Panc1 (cell line): ENCODE measurements at regions not wholly inside any gene's neighbourhood (a gene's known extent, or its start where the extent isn't known, plus 50 kb on each side); places are given as distances from the start of the nearest gene placed in this dataset.
"Not testable (repeated sequence)": the region's sequence is repeated elsewhere in the genome, so short reads cannot be mapped to it uniquely, and the experiment has no call there.

Source experiments
- ATAC-seq: fragments of 200-7000 bp; cut with Tn5 transposase; 2 replicates; pipeline ENCODE4 v1.9.1; 2020; ENCODE audit warnings: mild to moderate bottlenecking, moderate library complexity
- BruUV-seq: library from RNA; stranded (reverse); fragments of 400-500 nt; replicated peaks from 2 replicates; lab custom pipeline; 2021; lab: Mats Ljungman, UMichigan
- CTCF ChIA-PET: fragments of 300-600 bp; sonication (Branson Sonifier 250); formaldehyde crosslinking; loops from one replicate; lab custom pipeline; 2022; ENCODE audit warnings: antibody characterized with exemption; lab: Charles Lee
- POLR2A ChIA-PET: fragments of 300-600 bp; sonication (Branson Sonifier 250); formaldehyde crosslinking; loops from one replicate; lab custom pipeline; 2022; ENCODE audit warnings: antibody characterized with exemption; lab: Charles Lee
- DNase-seq: peaks from one replicate; pipeline ENCODE4 v3.0.0-alpha.2; 2010; ENCODE audit warnings: low read depth, low spot score
- H3K27ac ChIP-seq: 2 replicates; pipeline ENCODE4 v1.5.1; 2011; ENCODE audit warnings: mild to moderate bottlenecking, low read length, inconsistent platforms
- H3K27me3 ChIP-seq: fragments of 200-500 bp; sonication (Bioruptor generic); 2 replicates; pipeline ENCODE4 v1.6.0; 2014; ENCODE audit warnings: low read length, inconsistent platforms; ENCODE audit not compliant: control insufficient read depth, insufficient read depth
- H3K36me3 ChIP-seq: fragments of 200-500 bp; sonication (Bioruptor generic); 2 replicates; pipeline ENCODE4 v1.5.1; 2014; ENCODE audit warnings: inconsistent platforms, mild to moderate bottlenecking, low read length, moderate library complexity; ENCODE audit not compliant: control insufficient read depth, insufficient read depth
- H3K4me1 ChIP-seq: 2 replicates; pipeline ENCODE4 v1.5.1; 2011; ENCODE audit warnings: inconsistent platforms, mild to moderate bottlenecking, low read length, moderate library complexity; ENCODE audit not compliant: control insufficient read depth, insufficient read depth
- H3K4me3 ChIP-seq, 2 experiments: 2 replicates each; pipeline ENCODE4 v1.5.1; 2011 to 2012; ENCODE audit warnings: low read depth in 2 of 2, low read length in 2 of 2, mild to moderate bottlenecking in 2 of 2, inconsistent platforms in 1 of 2, moderate library complexity in 1 of 2
- H3K9me3 ChIP-seq: fragments of 200-500 bp; sonication (Bioruptor generic); 2 replicates; pipeline ENCODE4 v1.5.1; 2014; ENCODE audit warnings: low read depth, mild to moderate bottlenecking, inconsistent platforms, low read length, moderate library complexity; ENCODE audit not compliant: control insufficient read depth, insufficient read depth
- CTCF ChIP-seq: fragments of 450-650 bp; IDR thresholded peaks from 2 replicates; pipeline ENCODE4 v1.5.1; 2017; ENCODE audit warnings: mild to moderate bottlenecking
- POLR2AphosphoS5 ChIP-seq: IDR thresholded peaks from 2 replicates; pipeline ENCODE4 v1.6.1; 2012; ENCODE audit warnings: mild to moderate bottlenecking, low read depth, low read length, moderate library complexity
- REST ChIP-seq, 2 experiments: IDR thresholded peaks; 2 replicates each; pipeline ENCODE4 v1.6.1; 2011 to 2012; ENCODE audit warnings: low read depth in 2 of 2, control low read depth in 1 of 2, low read length in 1 of 2, mild to moderate bottlenecking in 1 of 2, moderate library complexity in 1 of 2; ENCODE audit not compliant: insufficient read depth in 1 of 2
- SIN3A ChIP-seq: IDR thresholded peaks from 2 replicates; pipeline ENCODE4 v1.6.1; 2012; ENCODE audit warnings: low read depth, mild to moderate bottlenecking, low read length, moderate library complexity, borderline replicate concordance; ENCODE audit not compliant: insufficient read depth
- TCF7L2 ChIP-seq: IDR thresholded peaks from 2 replicates; pipeline ENCODE4 v1.6.1; 2011; ENCODE audit warnings: mild to moderate bottlenecking, low read depth, low read length, inconsistent platforms
- in situ Hi-C: cut with HindIII; loops from 2 replicates; pipeline ENCODE4 v1.10.0; 2016; ENCODE audit warnings: low sequenced_read_pairs, low pct_unique_long_range_greater_than_20kb
- intact Hi-C: fragments of 100-400 bp; cut with micrococcal nuclease; formaldehyde crosslinking; loops from one replicate; pipeline ENCODE4 v1.10.0; 2022; ENCODE audit not compliant: unreplicated experiment

GRCh38 chr12:131197490-131197889 lies 243.8 kb downstream of the ADGRD1 start:
- intact Hi-C loops, result no loop called here
- Histone ChIP-seq H3K4me3 (no peak overlapping the region), H3K4me1 (no peaks in the 10 kb centered on the region), H3K27ac (no peak overlapping the region), H3K36me3 (no peaks in the 10 kb centered on the region), H3K27me3 (no peaks in the 10 kb centered on the region; the same call in none of the 2 replicates), H3K9me3 (no peaks in the 10 kb centered on the region)
- TF ChIP-seq CTCF (no peak), POLR2AphosphoS5 (no peak), TCF7L2 (no peak), REST (IDR thresholded peaks at IDR 0.05; ENCODE audit: insufficient read depth in 1 of 2, low read depth in 2 of 2, low read length in 1 of 2) (no peak), SIN3A (no peak)
- ChIA-PET POLR2A (no interaction called here), CTCF (no interaction called here)
- no peak for DNase-seq
- ATAC-seq, result no peak
- in situ Hi-C loops, result no loop called here
- no TSS peak for BruUV-seq

GRCh38 chr12:131199221-131199620 lies 245.5 kb downstream of the ADGRD1 start:
- ChIA-PET POLR2A (no interaction called here), CTCF (no interaction called here)
- intact Hi-C loops, result no loop called here
- Histone ChIP-seq H3K36me3 (no peaks in the 10 kb centered on the region), H3K4me1 (no peaks in the 10 kb centered on the region), H3K9me3 (no peaks in the 10 kb centered on the region), H3K27me3 (no peaks in the 10 kb centered on the region; the same call in 1 of the 2 replicates), H3K4me3 (no peak overlapping the region), H3K27ac (no peak overlapping the region)
- BruUV-seq, result no TSS peak
- no peak for ATAC-seq
- in situ Hi-C loops, result no loop called here
- DNase-seq, result no peak
- TF ChIP-seq REST (IDR thresholded peaks at IDR 0.05; ENCODE audit: insufficient read depth in 1 of 2, low read depth in 2 of 2, low read length in 1 of 2) (no peak), TCF7L2 (no peak), POLR2AphosphoS5 (no peak), SIN3A (no peak), CTCF (no peak)

GRCh38 chr12:131201912-131202311 lies 248.2 kb downstream of the ADGRD1 start:
- CTCF ChIA-PET, BruUV-seq, H3K9me3 ChIP-seq, H3K4me1 ChIP-seq, H3K4me3 ChIP-seq, POLR2A ChIA-PET, H3K36me3 ChIP-seq, H3K27me3 ChIP-seq, H3K27ac ChIP-seq, intact Hi-C loops, DNase-seq, ATAC-seq, in situ Hi-C loops: not testable (repeated sequence)
